Adrenal gland (tissue), 9 donors: ENCODE measurements at regions not wholly inside any gene's neighbourhood (a gene's known extent, or its start where the extent isn't known, plus 50 kb on each side); places are given as distances from the start of the nearest gene placed in this dataset.

ENCODE experiments used
- DNase-seq, 7 donors: peaks; one replicate each; pipeline ENCODE4 v3.0.0-alpha.2; 2019 to 2020
- H3K27ac ChIP-seq, 5 donors: fragments of 200-600 bp; sonication (generic) in 4 of 5; 1 replicate in 3 of 5; 2 replicates in 2 of 5; pipeline versions ENCODE4 v1.5.1 to v1.8.0; 2016 to 2020; ENCODE audit warnings: mild to moderate bottlenecking in 1 of 5
- H3K27me3 ChIP-seq: fragments of 200-600 bp; 2 replicates; pipeline ENCODE4 v1.8.0; 2021
- H3K36me3 ChIP-seq, 2 donors: fragments of 200-600 bp; replicated peaks in 1 of 2; 1 replicate in 1 of 2; 2 replicates in 1 of 2; pipeline versions ENCODE4 v1.5.1 to v1.8.0; 2018 to 2022
- H3K4me1 ChIP-seq, 2 donors: fragments of 200-600 bp; replicated peaks in 1 of 2; 1 replicate in 1 of 2; 2 replicates in 1 of 2; pipeline versions ENCODE4 v1.5.1 to v1.8.0; 2018 to 2021
- H3K4me3 ChIP-seq, 4 donors: fragments of 200-600 bp; sonication (generic) in 3 of 4; one replicate each; pipeline ENCODE4 v1.5.1; 2016 to 2018
- H3K9me3 ChIP-seq, 3 donors: fragments of 200-600 bp; sonication (generic) in 1 of 3; replicated peaks in 1 of 3; 1 replicate in 2 of 3; 2 replicates in 1 of 3; pipeline versions ENCODE4 v1.5.1 to v1.8.0; 2016 to 2021
- CTCF ChIP-seq, 6 experiments: fragments of 450-650 bp in 4 of 6; fragments of 200-600 bp in 2 of 6; sonication (generic) in 1 of 6; IDR thresholded peaks; 1 replicate in 5 of 6; 2 replicates in 1 of 6; pipeline versions ENCODE4 v1.5.1 to v1.8.0; 2016 to 2021; ENCODE audit warnings: antibody characterized with exemption in 6 of 6, mild to moderate bottlenecking in 2 of 6, moderate library complexity in 1 of 6
- POLR2A ChIP-seq, 2 donors: fragments of 450-650 bp; IDR thresholded peaks; one replicate each; pipeline ENCODE4 v1.6.1; 2017; ENCODE audit warnings: antibody characterized with exemption in 2 of 2, mild to moderate bottlenecking in 2 of 2, moderate library complexity in 1 of 2
- WGBS, 4 donors: extraction: QIAGEN DNeasy Blood & Tissue Kit in 2 of 4; methylation state at CpG; one replicate each; pipeline versions ENCODE4 v1.1.5 to v1.1.7; 2013 to 2017; 5-methylcytosine and 5-hydroxymethylcytosine counted together
- intact Hi-C, 2 donors: fragments of 100-400 bp; cut with DNase I; formaldehyde crosslinking; loops; one replicate each; pipeline versions ENCODE4 v1.14.1 to v1.15.0; 2022 to 2023
- donor health status: healthy with polysubstance abuse.
- donor health status: Bipolar disorder and iron deficiency.
- donor health status: DM: yes; HTN: yes; CAD: no.
- donor health status: DM: no; HTN: no; CAD: no.
- donor health status: DM: no; HTN: no; CAD: no.

GRCh38 chr6:167407239-167408064 is 82.6 kb downstream of the TTLL2 start:
- Histone ChIP-seq H3K27ac (no peak overlapping the region), H3K4me1 (no peaks in the 10 kb centered on the region), H3K9me3 (no peaks in the 10 kb centered on the region), H3K27me3 (peaks cover 3% of the 10 kb centered on the region), H3K36me3 (no peaks in the 10 kb centered on the region), H3K4me3 (no peak overlapping the region)
- DNase-seq = no peak
- intact Hi-C loops = no loop called here
- 68 to 75% (median 72%) methylated on average over 18 to 19 of the region's 19 CpGs for WGBS, 4 donors
- no peak for TF ChIP-seq CTCF (IDR thresholded peaks at IDR 0.05)
- TF ChIP-seq POLR2A (IDR thresholded peaks at IDR 0.05) = no peak

- H3K9me3 ChIP-seq = no peaks in the 10 kb centered on the region
- no peaks in the 10 kb centered on the region for H3K36me3 ChIP-seq
- H3K4me1 ChIP-seq = no peaks in the 10 kb centered on the region
- H3K27ac ChIP-seq = no peak overlapping the region
- H3K27me3 ChIP-seq = peaks cover 3% of the 10 kb centered on the region
- TF ChIP-seq CTCF (IDR thresholded peaks at IDR 0.05) (no peak), POLR2A (IDR thresholded peaks at IDR 0.05) (no peak)
- H3K4me3 ChIP-seq = no peak overlapping the region
- no peak for DNase-seq
- WGBS, 4 donors = 81 to 92% (median 90%) methylated on average over 13 to 21 of the region's 21 CpGs
- intact Hi-C loops = no loop called here
Observed at GRCh38 chr6:167408235-167408869, 83.5 kb downstream of the TTLL2 start.

GRCh38 chr6:167409079-167409478 is 84.2 kb downstream of the TTLL2 start:
- Histone ChIP-seq H3K36me3 (no peaks in the 10 kb centered on the region), H3K27me3 (peaks cover 3% of the 10 kb centered on the region), H3K4me1 (no peaks in the 10 kb centered on the region), H3K27ac (no peak overlapping the region), H3K4me3 (no peak overlapping the region), H3K9me3 (no peaks in the 10 kb centered on the region)
- TF ChIP-seq CTCF (IDR thresholded peaks at IDR 0.05) = no peak
- no peak for TF ChIP-seq POLR2A (IDR thresholded peaks at IDR 0.05)
- intact Hi-C loops = no loop called here
- WGBS, 4 donors = 83 to 93% (median 89%) methylated on average over 7 to 11 of the region's 11 CpGs
- DNase-seq = no peak

- no peaks in the 10 kb centered on the region for H3K36me3 ChIP-seq
- no peak overlapping the region for H3K27ac ChIP-seq
- no peaks in the 10 kb centered on the region for H3K4me1 ChIP-seq
- whole genome bisulfite sequencing, 4 donors = 84 to 92% (median 84%) methylated on average over 6 of the region's 6 CpGs
- intact Hi-C loops = no loop called here
- no peaks in the 10 kb centered on the region for H3K9me3 ChIP-seq
- no peak overlapping the region for H3K4me3 ChIP-seq
- H3K27me3 ChIP-seq = peaks cover 3% of the 10 kb centered on the region
- DNase-seq = no peak
- TF ChIP-seq CTCF (IDR thresholded peaks at IDR 0.05) (no peak), POLR2A (IDR thresholded peaks at IDR 0.05) (no peak)
Observed at GRCh38 chr6:167409694-167410093, 84.8 kb downstream of the TTLL2 start.
